ENCODE measurements at regions not wholly inside any gene's neighbourhood (a gene's known extent, or its start where the extent isn't known, plus 50 kb on each side); places are given as distances from the start of the nearest gene placed in this dataset.

GRCh38 chr20:11043001-11043400, 369.2 kb upstream of the JAG1 start (continued):
- TF ChIP-seq ZNF114 (CRISPR knock-in tag; IDR thresholded peaks at IDR 0.05) = no peak
- TF ChIP-seq JUNB (IDR thresholded peaks at IDR 0.05; ENCODE audit: unreplicated experiment) = no peak
- no peak for TF ChIP-seq ZNF331 (CRISPR knock-in tag; IDR thresholded peaks at IDR 0.05; ENCODE audit: low read depth)
- TF ChIP-seq, protein P1, sequence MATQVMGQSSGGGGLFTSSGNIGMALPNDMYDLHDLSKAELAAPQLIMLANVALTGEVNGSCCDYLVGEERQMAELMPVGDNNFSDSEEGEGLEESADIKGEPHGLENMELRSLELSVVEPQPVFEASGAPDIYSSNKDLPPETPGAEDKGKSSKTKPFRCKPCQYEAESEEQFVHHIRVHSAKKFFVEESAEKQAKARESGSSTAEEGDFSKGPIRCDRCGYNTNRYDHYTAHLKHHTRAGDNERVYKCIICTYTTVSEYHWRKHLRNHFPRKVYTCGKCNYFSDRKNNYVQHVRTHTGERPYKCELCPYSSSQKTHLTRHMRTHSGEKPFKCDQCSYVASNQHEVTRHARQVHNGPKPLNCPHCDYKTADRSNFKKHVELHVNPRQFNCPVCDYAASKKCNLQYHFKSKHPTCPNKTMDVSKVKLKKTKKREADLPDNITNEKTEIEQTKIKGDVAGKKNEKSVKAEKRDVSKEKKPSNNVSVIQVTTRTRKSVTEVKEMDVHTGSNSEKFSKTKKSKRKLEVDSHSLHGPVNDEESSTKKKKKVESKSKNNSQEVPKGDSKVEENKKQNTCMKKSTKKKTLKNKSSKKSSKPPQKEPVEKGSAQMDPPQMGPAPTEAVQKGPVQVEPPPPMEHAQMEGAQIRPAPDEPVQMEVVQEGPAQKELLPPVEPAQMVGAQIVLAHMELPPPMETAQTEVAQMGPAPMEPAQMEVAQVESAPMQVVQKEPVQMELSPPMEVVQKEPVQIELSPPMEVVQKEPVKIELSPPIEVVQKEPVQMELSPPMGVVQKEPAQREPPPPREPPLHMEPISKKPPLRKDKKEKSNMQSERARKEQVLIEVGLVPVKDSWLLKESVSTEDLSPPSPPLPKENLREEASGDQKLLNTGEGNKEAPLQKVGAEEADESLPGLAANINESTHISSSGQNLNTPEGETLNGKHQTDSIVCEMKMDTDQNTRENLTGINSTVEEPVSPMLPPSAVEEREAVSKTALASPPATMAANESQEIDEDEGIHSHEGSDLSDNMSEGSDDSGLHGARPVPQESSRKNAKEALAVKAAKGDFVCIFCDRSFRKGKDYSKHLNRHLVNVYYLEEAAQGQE (IDR thresholded peaks at IDR 0.05; ENCODE audit: unreplicated experiment) = no peak
- TF ChIP-seq EZH2 (IDR thresholded peaks at IDR 0.05; ENCODE audit: low read depth, unreplicated experiment) = no peak
- TF ChIP-seq STAT1 (IDR thresholded peaks at IDR 0.05; ENCODE audit: unreplicated experiment) = no peak
- TF ChIP-seq NANOG (IDR thresholded peaks at IDR 0.05; ENCODE audit: borderline replicate concordance) = no peak
- TF ChIP-seq POLR2AphosphoS5 (IDR thresholded peaks at IDR 0.05; ENCODE audit: low read depth) = no peak
- no peak for TF ChIP-seq CREB1 (CRISPR knock-in tag; IDR thresholded peaks at IDR 0.05; ENCODE audit: low read depth)
- TF ChIP-seq, protein P2, sequence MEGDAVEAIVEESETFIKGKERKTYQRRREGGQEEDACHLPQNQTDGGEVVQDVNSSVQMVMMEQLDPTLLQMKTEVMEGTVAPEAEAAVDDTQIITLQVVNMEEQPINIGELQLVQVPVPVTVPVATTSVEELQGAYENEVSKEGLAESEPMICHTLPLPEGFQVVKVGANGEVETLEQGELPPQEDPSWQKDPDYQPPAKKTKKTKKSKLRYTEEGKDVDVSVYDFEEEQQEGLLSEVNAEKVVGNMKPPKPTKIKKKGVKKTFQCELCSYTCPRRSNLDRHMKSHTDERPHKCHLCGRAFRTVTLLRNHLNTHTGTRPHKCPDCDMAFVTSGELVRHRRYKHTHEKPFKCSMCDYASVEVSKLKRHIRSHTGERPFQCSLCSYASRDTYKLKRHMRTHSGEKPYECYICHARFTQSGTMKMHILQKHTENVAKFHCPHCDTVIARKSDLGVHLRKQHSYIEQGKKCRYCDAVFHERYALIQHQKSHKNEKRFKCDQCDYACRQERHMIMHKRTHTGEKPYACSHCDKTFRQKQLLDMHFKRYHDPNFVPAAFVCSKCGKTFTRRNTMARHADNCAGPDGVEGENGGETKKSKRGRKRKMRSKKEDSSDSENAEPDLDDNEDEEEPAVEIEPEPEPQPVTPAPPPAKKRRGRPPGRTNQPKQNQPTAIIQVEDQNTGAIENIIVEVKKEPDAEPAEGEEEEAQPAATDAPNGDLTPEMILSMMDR (conservative IDR thresholded peaks at IDR 0.05; ENCODE audit: low read depth in 2 of 2) = no peak

GRCh38 chr20:11044561-11044960, 370.8 kb upstream of the JAG1 start:
- Histone ChIP-seq H3F3A (replicated peaks; ENCODE audit: low read depth) (no peaks in the 10 kb centered on the region), H3K79me2 (replicated peaks; ENCODE audit: insufficient read depth) (no peaks in the 10 kb centered on the region), H4K20me1 (replicated peaks; ENCODE audit: insufficient read depth) (no peaks in the 10 kb centered on the region), H3K27ac (ENCODE audit: low read depth) (no peak overlapping the region), H3K27me3 (ENCODE audit: insufficient read depth) (no peaks in the 10 kb centered on the region), H3K4me3 (no peak overlapping the region), H3K4me1 (ENCODE audit: insufficient read depth) (no peaks in the 10 kb centered on the region), H2AFZ (peak overlapping the region; percentile 29; the same call in 1 of the 2 replicates), H3K36me3 (ENCODE audit: insufficient read depth) (no peaks in the 10 kb centered on the region), H3K9me2 (ENCODE audit: insufficient read depth) (peaks cover 38% of the 10 kb centered on the region), H3K4me2 (no peak overlapping the region)
- no peak for DNase-seq (ENCODE audit: low spot score)
- Mint-ChIP-seq H3K27ac (no peak overlapping the region), H3K27me3 (ENCODE audit: insufficient read depth, low read depth, poor library complexity) (no peaks in the 10 kb centered on the region), H3K4me3 (no peak overlapping the region), H3K9me3 (no peaks in the 10 kb centered on the region), H3K36me3 (ENCODE audit: low read depth) (no peaks in the 10 kb centered on the region), H3K4me1 (no peaks in the 10 kb centered on the region)
- no peak for ATAC-seq
- TF ChIP-seq STAT1 (IDR thresholded peaks at IDR 0.05; ENCODE audit: unreplicated experiment) (no peak), JUNB (IDR thresholded peaks at IDR 0.05; ENCODE audit: unreplicated experiment) (no peak), POLR2AphosphoS5 (IDR thresholded peaks at IDR 0.05; ENCODE audit: low read depth) (no peak), EZH2 (IDR thresholded peaks at IDR 0.05; ENCODE audit: low read depth, unreplicated experiment) (no peak), CREB1 (CRISPR knock-in tag; IDR thresholded peaks at IDR 0.05; ENCODE audit: low read depth) (no peak), EZH2phosphoT487 (IDR thresholded peaks at IDR 0.05; ENCODE audit: unreplicated experiment) (no peak), NANOG (IDR thresholded peaks at IDR 0.05; ENCODE audit: borderline replicate concordance) (no peak)
- TF ChIP-seq, protein P2 (conservative IDR thresholded peaks at IDR 0.05; ENCODE audit: low read depth in 2 of 2) = no peak
- TF ChIP-seq, protein P3, sequence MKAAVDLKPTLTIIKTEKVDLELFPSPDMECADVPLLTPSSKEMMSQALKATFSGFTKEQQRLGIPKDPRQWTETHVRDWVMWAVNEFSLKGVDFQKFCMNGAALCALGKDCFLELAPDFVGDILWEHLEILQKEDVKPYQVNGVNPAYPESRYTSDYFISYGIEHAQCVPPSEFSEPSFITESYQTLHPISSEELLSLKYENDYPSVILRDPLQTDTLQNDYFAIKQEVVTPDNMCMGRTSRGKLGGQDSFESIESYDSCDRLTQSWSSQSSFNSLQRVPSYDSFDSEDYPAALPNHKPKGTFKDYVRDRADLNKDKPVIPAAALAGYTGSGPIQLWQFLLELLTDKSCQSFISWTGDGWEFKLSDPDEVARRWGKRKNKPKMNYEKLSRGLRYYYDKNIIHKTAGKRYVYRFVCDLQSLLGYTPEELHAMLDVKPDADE (IDR thresholded peaks at IDR 0.05) = no peak

All from GM23338 (cell line).